ENCODE measurements at regions not wholly inside any gene's neighbourhood (a gene's known extent, or its start where the extent isn't known, plus 50 kb on each side); places are given as distances from the start of the nearest gene placed in this dataset.
"Not testable (repeated sequence)": the region's sequence is repeated elsewhere in the genome, so short reads cannot be mapped to it uniquely, and the experiment has no call there.

GRCh38 chr19:30113186-30113585 is 171.1 kb downstream of the URI1 start:
- CTCF ChIA-PET = no interaction called here

GRCh38 chr19:30114095-30114494 is 172.1 kb downstream of the URI1 start:
- H3K27me3 ChIP-seq (replicated peaks in 1 of 2; ENCODE audit: control insufficient read depth in 2 of 2, insufficient read depth in 2 of 2, low read length in 1 of 2); RAD21 ChIA-PET (ENCODE audit: unreplicated experiment); intact Hi-C loops (cut with micrococcal nuclease; ENCODE audit: unreplicated experiment); FAIRE-seq; DNase-seq (ENCODE audit: low read depth, low spot score); H3K9me3 ChIP-seq (replicated peaks; ENCODE audit: control insufficient read depth, insufficient read depth, low read length); H3K27ac ChIP-seq (ENCODE audit: control insufficient read depth, insufficient read depth); H3K36me3 ChIP-seq (ENCODE audit: control insufficient read depth in 2 of 2, insufficient read depth in 2 of 2, low read length in 1 of 2); H2AFZ ChIP-seq (ENCODE audit: control insufficient read depth, low read depth, low read length); H3K79me2 ChIP-seq (ENCODE audit: control insufficient read depth, insufficient read depth, low read length); SMC1A ChIA-PET (ENCODE audit: uncharacterized antibody, unreplicated experiment); H3K4me3 ChIP-seq; ATAC-seq; H4K20me1 ChIP-seq (ENCODE audit: control insufficient read depth, insufficient read depth); POLR2A ChIA-PET; H3K4me2 ChIP-seq (ENCODE audit: control insufficient read depth, insufficient read depth); CTCF ChIA-PET; in situ Hi-C loops (cut with MboI); H3K9ac ChIP-seq (ENCODE audit: control insufficient read depth, insufficient read depth, low read length); BruUV-seq (replicated peaks); H3K4me1 ChIP-seq (ENCODE audit: control insufficient read depth, insufficient read depth, low read length): not testable (repeated sequence)
- 58% methylated on average over 5 of the region's 5 CpGs for WGBS (ENCODE audit: insufficient coverage, insufficient replicate concordance, low lambda C conversion rate, missing lambda C conversion rate)

More at GRCh38 chr19:30113186-30113585, 171.1 kb downstream of the URI1 start:
- H3K79me2 ChIP-seq (ENCODE audit: control insufficient read depth, insufficient read depth, low read length) = no peaks in the 10 kb centered on the region
- intact Hi-C loops (cut with micrococcal nuclease; ENCODE audit: unreplicated experiment) = no loop called here
- H3K9ac ChIP-seq (ENCODE audit: control insufficient read depth, insufficient read depth, low read length) = no peak overlapping the region
- no peak overlapping the region for H2AFZ ChIP-seq (ENCODE audit: control insufficient read depth, low read depth, low read length)
- WGBS (ENCODE audit: insufficient coverage, insufficient replicate concordance, low lambda C conversion rate, missing lambda C conversion rate) = 40% methylated on average over 5 of the region's 5 CpGs
- no peak for ATAC-seq
- no peaks in the 10 kb centered on the region for H4K20me1 ChIP-seq (ENCODE audit: control insufficient read depth, insufficient read depth)
- no TSS peak for BruUV-seq (replicated peaks)
- H3K9me3 ChIP-seq (replicated peaks; ENCODE audit: control insufficient read depth, insufficient read depth, low read length) = no peaks in the 10 kb centered on the region
- H3K27me3 ChIP-seq (replicated peaks in 1 of 2; ENCODE audit: control insufficient read depth in 2 of 2, insufficient read depth in 2 of 2, low read length in 1 of 2) = no peaks in the 10 kb centered on the region
- H3K4me2 ChIP-seq (ENCODE audit: control insufficient read depth, insufficient read depth) = no peak overlapping the region
- DNase-seq (ENCODE audit: low read depth, low spot score) = no peak
- no peak overlapping the region for H3K4me3 ChIP-seq
- FAIRE-seq = no peak
- in situ Hi-C loops (cut with MboI) = no loop called here
- ChIA-PET SMC1A (ENCODE audit: uncharacterized antibody, unreplicated experiment) (no interaction called here), POLR2A (no interaction called here), RAD21 (ENCODE audit: unreplicated experiment) (no interaction called here)
- no peaks in the 10 kb centered on the region for H3K36me3 ChIP-seq (ENCODE audit: control insufficient read depth in 2 of 2, insufficient read depth in 2 of 2, low read length in 1 of 2)
- no peak overlapping the region for H3K27ac ChIP-seq (ENCODE audit: control insufficient read depth, insufficient read depth)
- no peak for TF ChIP-seq TARDBP (IDR thresholded peaks at IDR 0.05; ENCODE audit: borderline replicate concordance)
- no peak for TF ChIP-seq RAD51 (IDR thresholded peaks at IDR 0.05)
- no peak for TF ChIP-seq RELB (IDR thresholded peaks at IDR 0.05; ENCODE audit: low read depth)
- no peak for TF ChIP-seq KDM1A (IDR thresholded peaks at IDR 0.05; ENCODE audit: borderline replicate concordance)
- no peak for TF ChIP-seq FOXM1 (IDR thresholded peaks at IDR 0.05; ENCODE audit: low read depth, low read length)
- no peak for TF ChIP-seq KLF5 (IDR thresholded peaks at IDR 0.05; ENCODE audit: partially characterized antibody)
- TF ChIP-seq BCL11A (IDR thresholded peaks at IDR 0.05; ENCODE audit: low read depth, low read length) = no peak
- no peak for TF ChIP-seq CHD1 (IDR thresholded peaks at IDR 0.05; ENCODE audit: low read depth, low read length)
- no peak for TF ChIP-seq EP300 (IDR thresholded peaks at IDR 0.05; ENCODE audit: borderline replicate concordance in 1 of 2, control insufficient read depth in 1 of 2, low read depth in 2 of 2, low read length in 2 of 2)
- no peaks in the 10 kb centered on the region for H3K4me1 ChIP-seq (ENCODE audit: control insufficient read depth, insufficient read depth, low read length)
